Tibial artery (tissue), 4 donors: ENCODE measurements at regions not wholly inside any gene's neighbourhood (a gene's known extent, or its start where the extent isn't known, plus 50 kb on each side); places are given as distances from the start of the nearest gene placed in this dataset.

Experiments used
- DNase-seq, 2 donors: peaks; one replicate each; pipeline ENCODE4 v3.0.0-alpha.2; 2019
- H3K27ac ChIP-seq, 2 donors: fragments of 200-600 bp; sonication (generic) in 1 of 2; 1 replicate in 1 of 2; 2 replicates in 1 of 2; pipeline ENCODE4 v1.5.1; 2018 to 2019; ENCODE audit warnings: mild to moderate bottlenecking in 1 of 2
- H3K27me3 ChIP-seq, 2 donors: fragments of 200-600 bp; sonication (generic) in 1 of 2; one replicate each; pipeline versions ENCODE4 v1.5.1 to v1.6.0; 2016 to 2019
- H3K36me3 ChIP-seq, 3 donors: fragments of 200-600 bp; sonication (generic) in 2 of 3; one replicate each; pipeline ENCODE4 v1.5.1; 2016 to 2019; ENCODE audit warnings: mild to moderate bottlenecking in 2 of 3
- H3K4me1 ChIP-seq, 4 donors: fragments of 200-600 bp; sonication (generic) in 2 of 4; 1 replicate in 3 of 4; 2 replicates in 1 of 4; pipeline ENCODE4 v1.5.1; 2016 to 2019
- H3K4me3 ChIP-seq, 2 donors: fragments of 200-600 bp; sonication (generic) in 1 of 2; 1 replicate in 1 of 2; 2 replicates in 1 of 2; pipeline ENCODE4 v1.5.1; 2018 to 2019; ENCODE audit warnings: mild to moderate bottlenecking in 2 of 2
- H3K9me3 ChIP-seq, 3 donors: fragments of 200-600 bp; sonication (generic) in 1 of 3; one replicate each; pipeline ENCODE4 v1.5.1; 2016 to 2019
- intact Hi-C: fragments of 100-400 bp; cut with DNase I; formaldehyde crosslinking; loops from one replicate; pipeline ENCODE4 v1.15.0; 2023; ENCODE audit warnings: low total_unique reads
- TF ChIP-seq, protein P1 (sequence below), 2 experiments: fragments of 200-600 bp in 1 of 2; fragments of 450-650 bp in 1 of 2; IDR thresholded peaks; one replicate each; pipeline ENCODE4 v1.5.1; 2017 to 2019; ENCODE audit warnings: antibody characterized with exemption in 2 of 2, mild to moderate bottlenecking in 1 of 2, moderate library complexity in 1 of 2

DNA sequence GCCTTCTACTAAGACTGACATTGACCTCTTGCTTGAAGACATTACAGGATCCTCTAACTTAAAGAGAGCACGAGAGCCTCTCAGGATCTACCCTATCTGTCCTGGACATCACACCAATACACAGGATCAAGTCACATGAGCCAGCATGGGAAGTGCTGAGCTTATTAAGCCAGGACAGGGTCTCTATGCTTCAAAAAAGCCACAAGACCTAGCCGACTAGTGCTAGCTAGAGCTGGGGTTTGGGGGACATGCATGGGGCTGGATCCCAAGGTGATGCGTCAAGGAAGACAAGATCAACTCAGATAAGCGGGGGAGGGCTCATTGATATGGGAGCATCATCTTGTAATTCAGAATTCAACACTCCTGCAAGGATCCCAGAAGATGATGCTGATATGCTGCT is 167.2 kb upstream of the TAB2 start:
- Histone ChIP-seq H3K27ac (no peak overlapping the region), H3K4me3 (no peak overlapping the region), H3K9me3 (no peaks in the 10 kb centered on the region), H3K27me3 (no peaks in the 10 kb centered on the region), H3K36me3 (no peaks in the 10 kb centered on the region), H3K4me1 (no peaks in the 10 kb centered on the region)
- TF ChIP-seq, protein P1, sequence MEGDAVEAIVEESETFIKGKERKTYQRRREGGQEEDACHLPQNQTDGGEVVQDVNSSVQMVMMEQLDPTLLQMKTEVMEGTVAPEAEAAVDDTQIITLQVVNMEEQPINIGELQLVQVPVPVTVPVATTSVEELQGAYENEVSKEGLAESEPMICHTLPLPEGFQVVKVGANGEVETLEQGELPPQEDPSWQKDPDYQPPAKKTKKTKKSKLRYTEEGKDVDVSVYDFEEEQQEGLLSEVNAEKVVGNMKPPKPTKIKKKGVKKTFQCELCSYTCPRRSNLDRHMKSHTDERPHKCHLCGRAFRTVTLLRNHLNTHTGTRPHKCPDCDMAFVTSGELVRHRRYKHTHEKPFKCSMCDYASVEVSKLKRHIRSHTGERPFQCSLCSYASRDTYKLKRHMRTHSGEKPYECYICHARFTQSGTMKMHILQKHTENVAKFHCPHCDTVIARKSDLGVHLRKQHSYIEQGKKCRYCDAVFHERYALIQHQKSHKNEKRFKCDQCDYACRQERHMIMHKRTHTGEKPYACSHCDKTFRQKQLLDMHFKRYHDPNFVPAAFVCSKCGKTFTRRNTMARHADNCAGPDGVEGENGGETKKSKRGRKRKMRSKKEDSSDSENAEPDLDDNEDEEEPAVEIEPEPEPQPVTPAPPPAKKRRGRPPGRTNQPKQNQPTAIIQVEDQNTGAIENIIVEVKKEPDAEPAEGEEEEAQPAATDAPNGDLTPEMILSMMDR (IDR thresholded peaks at IDR 0.05) = no peak
- no peak for DNase-seq
- intact Hi-C loops = no loop called here

DNA sequence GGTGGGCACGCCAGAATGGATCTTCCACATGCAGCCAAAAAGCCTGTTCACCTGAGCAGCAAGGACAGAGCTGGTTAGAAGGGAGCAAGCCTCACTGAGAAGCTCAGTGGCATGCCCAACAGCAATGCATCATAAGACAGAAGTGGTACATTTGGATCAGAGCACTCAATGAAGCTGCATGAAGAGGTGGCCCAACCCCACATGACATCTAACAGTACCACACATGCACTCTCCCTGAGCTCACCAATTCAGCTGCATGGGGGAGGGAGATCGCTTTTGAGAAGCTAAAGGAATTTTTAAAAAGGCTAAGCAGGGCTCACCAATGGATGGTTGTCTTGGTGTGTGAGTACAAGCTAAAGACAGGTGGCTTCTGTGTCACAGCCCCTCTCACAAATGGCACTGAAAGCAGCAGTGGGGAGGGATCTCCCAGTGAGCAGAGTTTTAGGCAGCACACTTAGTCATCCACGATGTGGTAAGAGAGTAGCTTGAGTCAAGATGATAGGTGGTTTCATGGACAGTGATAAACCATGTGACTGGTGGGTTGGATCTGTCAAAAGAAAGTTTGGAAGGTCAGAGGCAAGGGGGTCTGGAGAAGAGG is 166.6 kb upstream of the TAB2 start:
- H3K27ac ChIP-seq = no peak overlapping the region
- H3K4me3 ChIP-seq = no peak overlapping the region
- no peaks in the 10 kb centered on the region for H3K9me3 ChIP-seq
- H3K4me1 ChIP-seq = no peaks in the 10 kb centered on the region
- H3K27me3 ChIP-seq = no peaks in the 10 kb centered on the region
- intact Hi-C loops = no loop called here
- TF ChIP-seq, protein P1 (IDR thresholded peaks at IDR 0.05) = no peak
- no peaks in the 10 kb centered on the region for H3K36me3 ChIP-seq
- no peak for DNase-seq

DNA sequence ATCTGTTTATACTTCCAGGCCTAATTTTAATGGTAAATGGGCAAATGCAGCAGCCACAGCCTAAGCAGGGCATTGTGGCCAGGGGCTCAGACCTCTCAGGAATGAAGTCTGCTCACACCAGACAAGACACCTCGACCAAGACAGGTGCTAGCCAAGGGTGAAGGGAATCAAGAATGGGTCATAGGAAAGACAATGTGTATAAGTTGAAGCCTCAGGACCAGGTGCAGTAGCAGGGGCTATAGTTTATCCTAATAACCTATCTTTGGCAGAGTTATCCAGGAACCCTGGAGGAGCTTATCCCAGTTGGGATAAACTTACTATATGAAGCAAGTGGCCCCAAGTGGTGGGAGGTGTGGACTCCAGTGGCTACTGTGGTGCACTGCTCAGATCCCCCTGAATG is 165.0 kb upstream of the TAB2 start:
- no peak overlapping the region for H3K27ac ChIP-seq
- no peak for DNase-seq
- H3K9me3 ChIP-seq = no peaks in the 10 kb centered on the region
- H3K4me3 ChIP-seq = no peak overlapping the region
- H3K27me3 ChIP-seq = no peaks in the 10 kb centered on the region
- H3K4me1 ChIP-seq = no peaks in the 10 kb centered on the region
- intact Hi-C loops = no loop called here
- TF ChIP-seq, protein P1 (IDR thresholded peaks at IDR 0.05) = no peak
- no peaks in the 10 kb centered on the region for H3K36me3 ChIP-seq

DNA sequence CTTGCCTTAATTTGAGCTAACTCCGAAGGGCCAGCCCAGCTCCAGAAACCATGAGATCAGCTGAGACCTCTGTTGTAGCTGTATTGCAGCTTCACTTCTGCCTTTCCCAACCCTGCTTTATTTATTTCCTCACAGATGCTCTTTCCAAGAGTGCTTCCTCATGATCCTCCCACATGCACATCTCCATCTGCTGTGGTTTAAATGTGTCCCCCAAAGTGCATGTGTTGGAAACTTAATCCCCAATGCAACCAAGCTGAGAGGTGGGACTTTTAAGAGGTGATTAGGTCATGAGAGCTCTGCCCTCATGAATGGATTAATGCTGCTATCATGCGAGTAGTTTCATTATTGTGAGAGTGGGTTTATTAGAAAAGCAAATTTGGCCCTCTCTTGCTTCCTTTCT is 164.4 kb upstream of the TAB2 start:
- TF ChIP-seq, protein P1 (IDR thresholded peaks at IDR 0.05) = no peak
- intact Hi-C loops = no loop called here
- no peak for DNase-seq

DNA sequence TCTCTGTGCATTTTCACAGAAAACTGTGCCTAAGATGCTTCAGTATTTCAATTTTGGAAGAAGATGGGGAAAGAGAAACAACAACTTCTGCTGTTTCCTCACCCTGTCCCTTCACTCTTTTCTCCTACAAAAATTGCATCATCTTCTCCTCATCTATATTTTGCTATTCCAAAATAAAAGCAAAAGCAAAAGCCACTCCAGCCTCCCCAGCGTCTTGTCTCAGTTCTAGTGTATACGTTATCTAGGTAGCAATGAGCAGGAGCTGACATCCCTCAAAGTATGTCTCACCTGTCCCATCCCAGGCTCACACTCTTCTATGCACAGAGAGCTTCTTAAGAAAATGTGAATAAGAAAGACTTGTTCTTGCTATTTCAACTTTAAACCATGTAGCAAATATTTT is 163.8 kb upstream of the TAB2 start:
- DNase-seq = no peak
- Histone ChIP-seq H3K9me3 (no peaks in the 10 kb centered on the region), H3K27ac (no peak overlapping the region), H3K4me3 (no peak overlapping the region), H3K36me3 (no peaks in the 10 kb centered on the region), H3K27me3 (no peaks in the 10 kb centered on the region), H3K4me1 (no peaks in the 10 kb centered on the region)
- TF ChIP-seq, protein P1 (IDR thresholded peaks at IDR 0.05) = no peak
- intact Hi-C loops = no loop called here

More for the DNA sequence above, 164.4 kb upstream of the TAB2 start:
- Histone ChIP-seq H3K27me3 (no peaks in the 10 kb centered on the region), H3K27ac (no peak overlapping the region), H3K36me3 (no peaks in the 10 kb centered on the region), H3K4me3 (no peak overlapping the region), H3K9me3 (no peaks in the 10 kb centered on the region), H3K4me1 (no peaks in the 10 kb centered on the region)
